ENCODE measurements at regions not wholly inside any gene's neighbourhood (a gene's known extent, or its start where the extent isn't known, plus 50 kb on each side); places are given as distances from the start of the nearest gene placed in this dataset.

DNA sequence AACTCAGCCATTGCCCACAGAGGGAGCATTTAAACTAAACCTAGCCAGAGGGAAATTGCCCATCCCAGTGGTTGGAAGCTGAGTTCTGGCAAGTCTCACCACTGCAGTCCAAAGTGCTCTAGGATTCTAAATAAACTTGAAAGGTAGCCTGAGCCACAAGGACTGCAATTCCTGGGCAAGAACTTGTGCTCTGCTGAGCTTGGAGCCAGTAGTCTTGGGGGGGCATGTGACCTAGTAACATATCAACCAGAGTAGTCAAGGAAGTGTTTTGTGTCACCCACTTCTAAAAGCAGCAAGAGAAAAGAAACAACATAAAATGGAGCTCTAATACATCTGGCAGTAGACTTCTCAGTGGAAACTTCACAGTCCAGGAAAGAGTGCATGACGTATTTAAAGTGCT is 167.0 kb downstream of the PTH2R start:
- Histone ChIP-seq H3K36me3 (ENCODE audit: control insufficient read depth in 2 of 2, extremely low read depth in 1 of 2, insufficient read depth in 2 of 2, low read length in 2 of 2) (no peaks in the 10 kb centered on the region), H4K20me1 (ENCODE audit: control insufficient read depth, extremely low read depth, insufficient read depth, low read length) (no peaks in the 10 kb centered on the region), H3K27me3 (ENCODE audit: control insufficient read depth, extremely low read depth, insufficient read depth, low read length) (no peaks in the 10 kb centered on the region), H3K79me2 (ENCODE audit: control insufficient read depth, insufficient read depth, low read length) (no peaks in the 10 kb centered on the region), H3K9me3 (ENCODE audit: control insufficient read depth, low read depth, low read length) (no peaks in the 10 kb centered on the region), H3K4me2 (ENCODE audit: control insufficient read depth, extremely low read depth, insufficient read depth, low read depth, low read length) (no peak overlapping the region), H3K9me1 (ENCODE audit: control insufficient read depth, extremely low read depth, insufficient read depth, low read length) (no peaks in the 10 kb centered on the region), H3K9ac (ENCODE audit: control insufficient read depth, extremely low read depth, insufficient read depth, low read length) (no peak overlapping the region), H3K4me1 (ENCODE audit: control insufficient read depth, extremely low read depth, insufficient read depth, low read length) (no peaks in the 10 kb centered on the region), H3K27ac (ENCODE audit: control insufficient read depth, insufficient read depth, low read length) (no peak overlapping the region), H3K4me3 (ENCODE audit: control insufficient read depth in 2 of 3, extremely low read depth in 1 of 3, insufficient read depth in 2 of 3, low read depth in 1 of 3, low read length in 3 of 3) (no peak overlapping the region), H2AFZ (ENCODE audit: control insufficient read depth, low read length) (no peak overlapping the region)
- TF ChIP-seq, protein P1, sequence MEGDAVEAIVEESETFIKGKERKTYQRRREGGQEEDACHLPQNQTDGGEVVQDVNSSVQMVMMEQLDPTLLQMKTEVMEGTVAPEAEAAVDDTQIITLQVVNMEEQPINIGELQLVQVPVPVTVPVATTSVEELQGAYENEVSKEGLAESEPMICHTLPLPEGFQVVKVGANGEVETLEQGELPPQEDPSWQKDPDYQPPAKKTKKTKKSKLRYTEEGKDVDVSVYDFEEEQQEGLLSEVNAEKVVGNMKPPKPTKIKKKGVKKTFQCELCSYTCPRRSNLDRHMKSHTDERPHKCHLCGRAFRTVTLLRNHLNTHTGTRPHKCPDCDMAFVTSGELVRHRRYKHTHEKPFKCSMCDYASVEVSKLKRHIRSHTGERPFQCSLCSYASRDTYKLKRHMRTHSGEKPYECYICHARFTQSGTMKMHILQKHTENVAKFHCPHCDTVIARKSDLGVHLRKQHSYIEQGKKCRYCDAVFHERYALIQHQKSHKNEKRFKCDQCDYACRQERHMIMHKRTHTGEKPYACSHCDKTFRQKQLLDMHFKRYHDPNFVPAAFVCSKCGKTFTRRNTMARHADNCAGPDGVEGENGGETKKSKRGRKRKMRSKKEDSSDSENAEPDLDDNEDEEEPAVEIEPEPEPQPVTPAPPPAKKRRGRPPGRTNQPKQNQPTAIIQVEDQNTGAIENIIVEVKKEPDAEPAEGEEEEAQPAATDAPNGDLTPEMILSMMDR (optimal IDR thresholded peaks at IDR 0.05 in 1 of 3, IDR thresholded peaks at IDR 0.05 in 1 of 3, conservative IDR thresholded peaks at IDR 0.05 in 1 of 3; ENCODE audit: extremely low read depth in 1 of 3, insufficient read depth in 2 of 3, low read length in 3 of 3) = no peak
- no peak for TF ChIP-seq EZH2 (IDR thresholded peaks at IDR 0.05; ENCODE audit: low read length)
- dilution Hi-C loops (cut with MboI; ENCODE audit: extremely low pct_ligation_motif_present, low sequenced_read_pairs) = no loop called here
- FAIRE-seq = no peak
- no peak for DNase-seq (ENCODE audit: low read depth, low spot score)

DNA sequence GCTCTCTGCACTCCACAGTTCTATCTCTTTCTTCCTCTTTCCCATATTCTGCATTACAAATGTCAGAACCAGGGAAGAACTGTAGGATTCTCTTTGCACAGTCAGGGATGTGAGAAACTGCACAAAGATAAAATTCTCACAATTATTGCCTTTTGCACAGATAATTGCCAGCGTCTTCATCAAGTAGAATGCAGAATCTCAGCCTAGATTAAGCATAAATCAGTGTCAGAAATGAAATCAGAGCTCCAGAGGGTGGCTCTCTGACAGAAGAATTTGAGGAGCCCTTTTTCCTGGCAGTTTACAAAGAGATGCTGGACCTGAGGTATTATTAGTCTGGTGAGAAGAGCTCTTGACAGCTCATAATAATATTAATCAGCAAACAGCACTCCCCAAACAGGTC is 173.1 kb downstream of the PTH2R start:
- H3K27me3 ChIP-seq (ENCODE audit: control insufficient read depth, extremely low read depth, insufficient read depth, low read length) = no peaks in the 10 kb centered on the region

More for the DNA sequence above, 173.1 kb downstream of the PTH2R start:
- no peaks in the 10 kb centered on the region for H3K79me2 ChIP-seq (ENCODE audit: control insufficient read depth, insufficient read depth, low read length)
- H3K4me2 ChIP-seq (ENCODE audit: control insufficient read depth, extremely low read depth, insufficient read depth, low read depth, low read length) = no peak overlapping the region
- no peak overlapping the region for H3K9ac ChIP-seq (ENCODE audit: control insufficient read depth, extremely low read depth, insufficient read depth, low read length)
- dilution Hi-C loops (cut with MboI; ENCODE audit: extremely low pct_ligation_motif_present, low sequenced_read_pairs) = no loop called here
- H3K27ac ChIP-seq (ENCODE audit: control insufficient read depth, insufficient read depth, low read length) = no peak overlapping the region
- H3K4me1 ChIP-seq (ENCODE audit: control insufficient read depth, extremely low read depth, insufficient read depth, low read length) = no peaks in the 10 kb centered on the region
- no peak overlapping the region for H2AFZ ChIP-seq (ENCODE audit: control insufficient read depth, low read length)
- no peaks in the 10 kb centered on the region for H3K9me1 ChIP-seq (ENCODE audit: control insufficient read depth, extremely low read depth, insufficient read depth, low read length)
- DNase-seq (ENCODE audit: low read depth, low spot score) (no peak), FAIRE-seq (no peak)
- H3K4me3 ChIP-seq (ENCODE audit: control insufficient read depth in 2 of 3, extremely low read depth in 1 of 3, insufficient read depth in 2 of 3, low read depth in 1 of 3, low read length in 3 of 3) = no peak overlapping the region
- H3K9me3 ChIP-seq (ENCODE audit: control insufficient read depth, low read depth, low read length) = no peaks in the 10 kb centered on the region
- H4K20me1 ChIP-seq (ENCODE audit: control insufficient read depth, extremely low read depth, insufficient read depth, low read length) = no peaks in the 10 kb centered on the region
- no peaks in the 10 kb centered on the region for H3K36me3 ChIP-seq (ENCODE audit: control insufficient read depth in 2 of 2, extremely low read depth in 1 of 2, insufficient read depth in 2 of 2, low read length in 2 of 2)
- TF ChIP-seq EZH2 (IDR thresholded peaks at IDR 0.05; ENCODE audit: low read length) = no peak
- TF ChIP-seq, protein P1 (optimal IDR thresholded peaks at IDR 0.05 in 1 of 3, IDR thresholded peaks at IDR 0.05 in 1 of 3, conservative IDR thresholded peaks at IDR 0.05 in 1 of 3; ENCODE audit: extremely low read depth in 1 of 3, insufficient read depth in 2 of 3, low read length in 3 of 3) = no peak

All from keratinocyte (primary cell).